Neural cell (in vitro differentiated cells): ENCODE measurements at regions not wholly inside any gene's neighbourhood (a gene's known extent, or its start where the extent isn't known, plus 50 kb on each side); places are given as distances from the start of the nearest gene placed in this dataset.

Experiments
- H2AFZ ChIP-seq: fragments of 200-600, 300-800 bp; sonication (generic), shearing (Covaris generic); 2 replicates; pipeline ENCODE4 v1.6.0; 2014; ENCODE audit warnings: low read depth, mild to moderate bottlenecking, antibody characterized with exemption, low read length, moderate library complexity
- H3F3A ChIP-seq: fragments of 200-600 bp; shearing (Covaris generic); 2 replicates; pipeline ENCODE4 v1.6.1; 2016; ENCODE audit warnings: mild to moderate bottlenecking, moderate library complexity, mixed read lengths, antibody characterized with exemption, low read length; ENCODE audit not compliant: insufficient read depth, poor library complexity, severe bottlenecking
- H3K27ac ChIP-seq: fragments of 200-600, 300-800 bp; sonication (generic), shearing (Covaris generic); 2 replicates; pipeline ENCODE4 v1.5.1; 2014; ENCODE audit warnings: mild to moderate bottlenecking, low read length, moderate library complexity
- H3K27me3 ChIP-seq: fragments of 300-800, 200-600 bp; sonication (generic), shearing (Covaris generic); 2 replicates; pipeline ENCODE4 v1.6.0; 2014; ENCODE audit warnings: mild to moderate bottlenecking, low read depth, low read length, moderate library complexity; ENCODE audit not compliant: insufficient read depth
- H3K36me3 ChIP-seq: fragments of 300-800, 200-600 bp; sonication (generic), shearing (Covaris generic); 2 replicates; pipeline ENCODE4 v1.5.1; 2014; ENCODE audit warnings: mild to moderate bottlenecking, antibody characterized with exemption, low read length, moderate library complexity; ENCODE audit not compliant: insufficient read depth
- H3K4me2 ChIP-seq: fragments of 300-800, 200-600 bp; sonication (generic), shearing (Covaris generic); 2 replicates; pipeline ENCODE4 v1.6.0; 2014; ENCODE audit warnings: mild to moderate bottlenecking, low read length
- H3K4me3 ChIP-seq: fragments of 300-800, 200-600 bp; sonication (generic), shearing (Covaris generic); 2 replicates; pipeline ENCODE4 v1.5.1; 2014; ENCODE audit warnings: mild to moderate bottlenecking, low read length, moderate library complexity
- H3K79me2 ChIP-seq: fragments of 200-600 bp; shearing (Covaris generic); replicated peaks from 2 replicates; pipeline ENCODE4 v1.6.0; 2014; ENCODE audit warnings: mild to moderate bottlenecking, low read length, moderate library complexity; ENCODE audit not compliant: insufficient read depth
- H3K9ac ChIP-seq: fragments of 300-800, 200-600 bp; sonication (generic), shearing (Covaris generic); 2 replicates; pipeline ENCODE4 v1.6.1; 2016; ENCODE audit warnings: mild to moderate bottlenecking, low read length, mixed read lengths
- H3K9me2 ChIP-seq: fragments of 200-600 bp; shearing (Covaris generic); 2 replicates; pipeline ENCODE4 v1.6.1; 2016; ENCODE audit warnings: mild to moderate bottlenecking, low read length, mixed read lengths; ENCODE audit not compliant: insufficient read depth
- H3K9me3 ChIP-seq: fragments of 200-600, 300-800 bp; sonication (generic), shearing (Covaris generic); 2 replicates; pipeline ENCODE4 v1.6.1; 2016; ENCODE audit warnings: mild to moderate bottlenecking, mixed run types, low read length, moderate library complexity, mixed read lengths
- H4K20me1 ChIP-seq: fragments of 200-600 bp; shearing (Covaris generic); 2 replicates; pipeline ENCODE4 v1.6.1; 2016; ENCODE audit warnings: mild to moderate bottlenecking, mixed run types; ENCODE audit not compliant: insufficient read depth
- CTCF ChIP-seq: fragments of 450-650 bp; IDR thresholded peaks from 2 replicates; pipeline ENCODE4 v1.5.1; 2014; ENCODE audit warnings: antibody characterized with exemption, mild to moderate bottlenecking, moderate library complexity; ENCODE audit not compliant: poor library complexity, severe bottlenecking
- EP300 ChIP-seq: fragments of 450-650 bp; conservative IDR thresholded peaks from 2 replicates; pipeline ENCODE4 v1.6.1; 2014; ENCODE audit warnings: antibody characterized with exemption, mild to moderate bottlenecking, moderate library complexity; ENCODE audit not compliant: poor library complexity, severe bottlenecking
- EZH2 ChIP-seq: fragments of 200-600, 300-800 bp; shearing (Covaris generic), sonication (generic); IDR thresholded peaks from 2 replicates; pipeline ENCODE4 v1.6.1; 2014; ENCODE audit warnings: antibody characterized with exemption, low read length, borderline replicate concordance, mild to moderate bottlenecking; ENCODE audit not compliant: insufficient read depth, poor library complexity, severe bottlenecking
- MXI1 ChIP-seq: fragments of 450-650 bp; conservative IDR thresholded peaks from 2 replicates; pipeline ENCODE4 v1.6.1; 2014; ENCODE audit warnings: antibody characterized with exemption, mild to moderate bottlenecking; ENCODE audit not compliant: poor library complexity, severe bottlenecking
- POLR2AphosphoS5 ChIP-seq: IDR thresholded peaks from 2 replicates; pipeline ENCODE4 v1.6.1; 2012
- RAD21 ChIP-seq: fragments of 450-650 bp; conservative IDR thresholded peaks from 2 replicates; pipeline ENCODE4 v1.6.1; 2014; ENCODE audit warnings: antibody characterized with exemption, mild to moderate bottlenecking, moderate library complexity
- REST ChIP-seq: IDR thresholded peaks from 2 replicates; pipeline ENCODE4 v1.6.1; 2012; ENCODE audit warnings: borderline replicate concordance
- SMC3 ChIP-seq: fragments of 450-650 bp; conservative IDR thresholded peaks from 2 replicates; pipeline ENCODE4 v1.6.1; 2014; ENCODE audit warnings: antibody characterized with exemption, mild to moderate bottlenecking, moderate library complexity; ENCODE audit not compliant: poor library complexity
- TAF1 ChIP-seq: IDR thresholded peaks from 2 replicates; pipeline ENCODE4 v1.6.1; 2012; ENCODE audit warnings: low read depth

GRCh38 chr9:26026423-26027100 lies 348.3 kb upstream of the TUSC1 start:
- H4K20me1 ChIP-seq = no peaks in the 10 kb centered on the region
- no peak overlapping the region for H3K4me3 ChIP-seq
- H3K4me2 ChIP-seq = no peak overlapping the region
- no peak overlapping the region for H3K27ac ChIP-seq
- no peaks in the 10 kb centered on the region for H3K9me3 ChIP-seq
- H3K36me3 ChIP-seq = no peaks in the 10 kb centered on the region
- no peak overlapping the region for H3K9ac ChIP-seq
- H3K27me3 ChIP-seq = no peaks in the 10 kb centered on the region
- H3K79me2 ChIP-seq = no peaks in the 10 kb centered on the region
- H3K9me2 ChIP-seq = no peaks in the 10 kb centered on the region
- no peak for TF ChIP-seq RAD21
- TF ChIP-seq EP300 = no peak
- TF ChIP-seq REST = no peak
- no peak for TF ChIP-seq MXI1
- no peak for TF ChIP-seq EZH2
- no peak for TF ChIP-seq TAF1
- no peak for TF ChIP-seq CTCF
- no peak for TF ChIP-seq POLR2AphosphoS5
- TF ChIP-seq SMC3 = no peak
- no peaks in the 10 kb centered on the region for H3F3A ChIP-seq
- H2AFZ ChIP-seq = no peak overlapping the region

GRCh38 chr9:26013199-26013598 lies 335.0 kb upstream of the TUSC1 start:
- H3K36me3 ChIP-seq = no peaks in the 10 kb centered on the region
- no peak for TF ChIP-seq POLR2AphosphoS5
- TF ChIP-seq REST = no peak
- TF ChIP-seq EZH2 = no peak
- no peak for TF ChIP-seq EP300
- TF ChIP-seq TAF1 = no peak
- no peak for TF ChIP-seq SMC3
- TF ChIP-seq RAD21 = no peak
- TF ChIP-seq MXI1 = no peak
- no peak for TF ChIP-seq CTCF
- H2AFZ ChIP-seq = no peak overlapping the region
- H3K4me2 ChIP-seq = no peak overlapping the region
- no peaks in the 10 kb centered on the region for H3K9me3 ChIP-seq
- H3K4me3 ChIP-seq = no peak overlapping the region
- no peaks in the 10 kb centered on the region for H3K27me3 ChIP-seq
- H3K9ac ChIP-seq = no peak overlapping the region
- H3F3A ChIP-seq = no peaks in the 10 kb centered on the region
- H3K9me2 ChIP-seq = no peaks in the 10 kb centered on the region
- no peaks in the 10 kb centered on the region for H4K20me1 ChIP-seq
- H3K27ac ChIP-seq = no peak overlapping the region
- H3K79me2 ChIP-seq = no peaks in the 10 kb centered on the region
